Esophagus muscularis mucosa (tissue), 4 donors: ENCODE measurements at regions not wholly inside any gene's neighbourhood (a gene's known extent, or its start where the extent isn't known, plus 50 kb on each side); places are given as distances from the start of the nearest gene placed in this dataset.

Experiments used
- EP300 ChIP-seq: sonication (generic); formaldehyde crosslinking; IDR thresholded peaks from one replicate; pipeline ENCODE4 v1.6.1; 2017; ENCODE audit warnings: antibody characterized with exemption
- POLR2A ChIP-seq: fragments of 450-650 bp; IDR thresholded peaks from one replicate; pipeline ENCODE4 v1.6.1; 2017; ENCODE audit warnings: antibody characterized with exemption, moderate library complexity, mild to moderate bottlenecking, low read depth
- POLR2AphosphoS5 ChIP-seq, 2 donors: sonication (generic); formaldehyde crosslinking; IDR thresholded peaks; one replicate each; pipeline ENCODE4 v1.6.1; 2017; ENCODE audit warnings: antibody characterized with exemption in 2 of 2
- TF ChIP-seq, protein P1 (sequence below), 3 experiments: fragments of 200-600 bp in 2 of 3; fragments of 450-650 bp in 1 of 3; sonication (generic) in 2 of 3; IDR thresholded peaks; one replicate each; pipeline ENCODE4 v1.5.1; 2017 to 2019; ENCODE audit warnings: antibody characterized with exemption in 3 of 3, mild to moderate bottlenecking in 2 of 3, moderate library complexity in 1 of 3

DNA sequence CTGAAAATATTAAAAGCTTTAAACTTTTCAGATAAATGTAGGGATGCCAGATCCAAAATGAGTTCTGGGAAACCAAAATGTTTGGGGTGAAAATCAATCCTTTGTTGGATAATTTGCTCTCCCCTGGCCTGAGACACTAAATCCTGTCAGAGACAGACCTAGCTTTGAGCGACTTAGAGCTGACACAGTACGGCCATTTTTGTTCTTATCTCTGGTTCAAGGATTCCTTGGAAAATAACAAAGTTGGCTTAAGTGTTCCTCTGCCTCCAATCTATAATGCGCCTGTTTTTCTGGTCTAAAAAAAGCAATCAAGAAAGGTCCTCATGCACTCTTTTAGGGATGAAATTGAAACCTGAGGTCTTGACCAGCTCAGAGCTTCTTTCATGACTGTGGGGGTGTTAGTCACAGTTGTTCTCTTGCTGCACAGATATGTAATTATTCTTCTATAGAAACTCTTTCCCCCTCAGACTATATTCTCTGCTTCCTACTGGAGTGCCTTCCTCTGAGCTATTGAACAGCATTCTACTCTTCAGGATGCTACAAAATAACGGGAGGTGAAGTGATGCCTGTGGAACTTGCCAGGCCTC, 52.3 kb upstream of the EGLN3 start:
- TF ChIP-seq EP300 (no peak), POLR2A (no peak), POLR2AphosphoS5 (IDR thresholded peaks at IDR 0.05) (no peak)
- TF ChIP-seq, protein P1, sequence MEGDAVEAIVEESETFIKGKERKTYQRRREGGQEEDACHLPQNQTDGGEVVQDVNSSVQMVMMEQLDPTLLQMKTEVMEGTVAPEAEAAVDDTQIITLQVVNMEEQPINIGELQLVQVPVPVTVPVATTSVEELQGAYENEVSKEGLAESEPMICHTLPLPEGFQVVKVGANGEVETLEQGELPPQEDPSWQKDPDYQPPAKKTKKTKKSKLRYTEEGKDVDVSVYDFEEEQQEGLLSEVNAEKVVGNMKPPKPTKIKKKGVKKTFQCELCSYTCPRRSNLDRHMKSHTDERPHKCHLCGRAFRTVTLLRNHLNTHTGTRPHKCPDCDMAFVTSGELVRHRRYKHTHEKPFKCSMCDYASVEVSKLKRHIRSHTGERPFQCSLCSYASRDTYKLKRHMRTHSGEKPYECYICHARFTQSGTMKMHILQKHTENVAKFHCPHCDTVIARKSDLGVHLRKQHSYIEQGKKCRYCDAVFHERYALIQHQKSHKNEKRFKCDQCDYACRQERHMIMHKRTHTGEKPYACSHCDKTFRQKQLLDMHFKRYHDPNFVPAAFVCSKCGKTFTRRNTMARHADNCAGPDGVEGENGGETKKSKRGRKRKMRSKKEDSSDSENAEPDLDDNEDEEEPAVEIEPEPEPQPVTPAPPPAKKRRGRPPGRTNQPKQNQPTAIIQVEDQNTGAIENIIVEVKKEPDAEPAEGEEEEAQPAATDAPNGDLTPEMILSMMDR (IDR thresholded peaks at IDR 0.05), result no peak
